T-helper 2 cell treated with Interferon-gamma antibody and Interleukin-4, amounts not matched to agents 5 μg/mL and 100 μg/mL, for 36 hours (primary cell): ENCODE measurements at regions not wholly inside any gene's neighbourhood (a gene's known extent, or its start where the extent isn't known, plus 50 kb on each side); places are given as distances from the start of the nearest gene placed in this dataset.
A peak's percentile ranks its signal among the peaks of the same experiment; 100 is the strongest.
"Not testable (repeated sequence)": the region's sequence is repeated elsewhere in the genome, so short reads cannot be mapped to it uniquely, and the experiment has no call there.

ENCODE experiments used
- DNase-seq: peaks from one replicate; pipeline ENCODE4 v3.0.0; 2021; ENCODE audit warnings: low spot score
- H3K27ac Mint-ChIP-seq: one replicate; pipeline ENCODE4 v1.8.0; 2021; ENCODE audit warnings: mild to moderate bottlenecking, mixed read lengths
- H3K27me3 Mint-ChIP-seq: one replicate; pipeline ENCODE4 v1.8.0; 2021; ENCODE audit warnings: low read depth, mixed read lengths
- H3K36me3 Mint-ChIP-seq: one replicate; pipeline ENCODE4 v1.8.0; 2021; ENCODE audit warnings: low read depth, mixed read lengths
- H3K4me1 Mint-ChIP-seq: one replicate; pipeline ENCODE4 v1.8.0; 2021; ENCODE audit warnings: low read depth, mixed read lengths
- H3K4me3 Mint-ChIP-seq: one replicate; pipeline ENCODE4 v1.8.0; 2022; ENCODE audit warnings: mild to moderate bottlenecking, moderate library complexity, mixed read lengths
- H3K9me3 Mint-ChIP-seq: one replicate; pipeline ENCODE4 v1.8.0; 2021; ENCODE audit warnings: mixed read lengths

DNA sequence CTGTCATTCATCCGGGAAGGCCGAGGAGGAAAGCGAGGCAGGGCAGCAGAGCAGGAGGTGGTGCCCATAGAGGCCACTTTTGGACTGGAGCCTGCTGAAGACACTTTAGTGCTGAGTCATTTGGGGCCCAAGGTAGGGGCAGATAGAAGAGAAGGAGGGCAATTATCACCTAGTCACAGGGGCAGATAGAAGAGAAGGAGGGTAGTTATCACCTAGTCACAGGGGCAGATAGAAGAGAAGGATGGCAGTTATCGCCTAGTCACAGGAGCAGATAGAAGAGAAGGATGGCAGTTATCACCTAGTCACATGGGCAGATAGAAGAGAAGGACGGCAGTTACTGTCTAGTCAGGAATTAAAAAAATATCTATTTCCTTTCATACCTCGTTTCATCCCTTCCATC is 1372.6 kb downstream of the FOXD4L5 start:
- not testable (repeated sequence) for H3K27me3 Mint-ChIP-seq, H3K4me1 Mint-ChIP-seq, H3K36me3 Mint-ChIP-seq, DNase-seq, H3K4me3 Mint-ChIP-seq, H3K27ac Mint-ChIP-seq
- peaks cover 30% of the 10 kb centered on the region for H3K9me3 Mint-ChIP-seq

DNA sequence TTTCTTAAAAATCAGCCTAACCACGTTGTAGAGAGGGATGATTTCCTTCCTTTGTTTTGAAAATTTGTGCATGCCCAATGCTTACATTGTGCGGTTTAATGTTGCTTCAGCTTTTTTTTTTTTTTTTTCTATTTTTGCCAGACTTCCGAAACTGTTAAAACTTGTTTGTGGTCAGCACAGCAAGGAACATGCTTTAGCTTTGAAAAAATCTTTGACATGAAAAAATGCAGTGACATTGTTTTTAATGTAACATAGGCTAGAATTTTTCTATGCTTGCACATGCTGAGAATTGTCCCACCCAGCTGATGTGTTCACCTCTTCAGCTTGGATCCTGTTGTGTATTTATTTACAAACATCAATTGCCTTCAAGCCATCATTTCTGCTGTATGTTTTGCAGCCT is 1375.9 kb downstream of the FOXD4L5 start:
- DNase-seq, H3K27ac Mint-ChIP-seq, H3K27me3 Mint-ChIP-seq, H3K4me3 Mint-ChIP-seq, H3K4me1 Mint-ChIP-seq, H3K36me3 Mint-ChIP-seq: not testable (repeated sequence)
- H3K9me3 Mint-ChIP-seq = peaks cover 26% of the 10 kb centered on the region

DNA sequence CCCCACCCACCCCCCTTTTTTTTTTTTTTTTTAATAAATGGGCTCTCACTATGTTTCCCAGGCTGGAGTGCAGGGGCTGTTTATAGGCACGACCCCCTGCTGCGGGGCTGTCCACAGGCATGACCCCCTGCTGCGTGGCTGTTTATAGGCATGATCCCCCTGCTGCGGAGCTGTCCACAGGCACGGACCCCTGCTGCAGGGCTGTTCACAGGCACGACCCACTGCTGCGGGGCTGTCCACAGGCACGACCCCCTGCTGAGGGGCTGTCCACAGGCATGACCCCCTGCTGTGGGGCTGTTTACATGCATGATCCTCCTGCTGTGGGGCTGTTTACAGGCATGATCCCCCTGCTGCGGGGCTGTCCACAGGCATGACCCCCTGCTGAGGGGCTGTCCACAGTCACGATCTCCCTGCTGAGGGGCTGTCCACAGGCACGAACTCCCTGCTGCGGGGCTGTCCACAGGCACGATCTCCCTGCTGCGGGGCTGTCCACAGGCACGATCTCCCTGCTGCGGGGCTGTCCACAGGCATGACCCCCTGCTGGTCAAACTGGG is 1385.3 kb downstream of the FOXD4L5 start:
- not testable (repeated sequence) for DNase-seq, H3K36me3 Mint-ChIP-seq, H3K27me3 Mint-ChIP-seq, H3K27ac Mint-ChIP-seq, H3K4me1 Mint-ChIP-seq, H3K4me3 Mint-ChIP-seq
- peaks cover 50% of the 10 kb centered on the region for H3K9me3 Mint-ChIP-seq

DNA sequence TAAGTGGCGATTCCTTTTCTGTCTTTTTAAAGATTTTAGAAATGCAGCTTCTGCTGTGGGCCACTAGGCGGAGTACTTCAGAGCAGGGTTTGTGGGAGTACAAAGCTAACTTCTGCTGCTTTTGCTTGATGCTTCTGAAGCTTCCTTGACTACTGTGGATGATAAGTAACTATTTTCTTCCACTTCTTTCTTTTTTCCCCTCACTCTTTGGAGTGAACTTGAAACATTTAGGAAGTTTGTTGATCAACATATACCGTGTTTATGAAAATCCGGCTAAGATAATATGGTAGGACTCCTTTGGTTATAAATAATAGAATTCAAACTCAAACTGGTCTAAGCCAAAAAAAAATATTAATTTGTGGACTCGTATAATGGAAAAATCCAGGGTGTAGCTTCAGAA is 1403.6 kb downstream of the FOXD4L5 start:
- not testable (repeated sequence) for H3K27me3 Mint-ChIP-seq, H3K27ac Mint-ChIP-seq, H3K4me3 Mint-ChIP-seq

DNA sequence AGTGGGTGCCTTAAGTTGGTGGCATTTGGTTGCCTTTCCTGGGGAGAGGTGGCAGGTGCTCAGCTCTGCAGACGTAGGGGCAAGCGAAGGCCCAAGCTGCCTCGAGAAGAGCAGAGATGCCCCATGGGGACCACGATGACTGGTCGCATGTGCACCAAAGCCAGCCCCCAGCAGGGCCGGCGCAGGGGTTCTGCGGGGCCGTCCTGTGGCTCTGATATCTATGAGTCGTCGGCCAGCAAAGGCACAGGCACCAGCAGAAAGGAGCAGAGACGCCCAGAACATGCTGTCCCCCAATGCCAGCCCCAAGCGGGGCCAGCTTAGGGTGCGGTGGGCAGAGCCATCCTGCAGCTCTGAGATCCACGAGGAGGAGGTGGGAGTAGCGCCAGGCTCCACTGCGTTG is 1408.6 kb downstream of the FOXD4L5 start:
- not testable (repeated sequence) for H3K4me3 Mint-ChIP-seq, H3K27me3 Mint-ChIP-seq, H3K27ac Mint-ChIP-seq, H3K36me3 Mint-ChIP-seq, H3K4me1 Mint-ChIP-seq, DNase-seq
- H3K9me3 Mint-ChIP-seq = peaks cover 20% of the 10 kb centered on the region

More for the DNA sequence above, 1403.6 kb downstream of the FOXD4L5 start:
- H3K36me3 Mint-ChIP-seq, DNase-seq, H3K4me1 Mint-ChIP-seq: not testable (repeated sequence)
- H3K9me3 Mint-ChIP-seq = peaks cover 20% of the 10 kb centered on the region

DNA sequence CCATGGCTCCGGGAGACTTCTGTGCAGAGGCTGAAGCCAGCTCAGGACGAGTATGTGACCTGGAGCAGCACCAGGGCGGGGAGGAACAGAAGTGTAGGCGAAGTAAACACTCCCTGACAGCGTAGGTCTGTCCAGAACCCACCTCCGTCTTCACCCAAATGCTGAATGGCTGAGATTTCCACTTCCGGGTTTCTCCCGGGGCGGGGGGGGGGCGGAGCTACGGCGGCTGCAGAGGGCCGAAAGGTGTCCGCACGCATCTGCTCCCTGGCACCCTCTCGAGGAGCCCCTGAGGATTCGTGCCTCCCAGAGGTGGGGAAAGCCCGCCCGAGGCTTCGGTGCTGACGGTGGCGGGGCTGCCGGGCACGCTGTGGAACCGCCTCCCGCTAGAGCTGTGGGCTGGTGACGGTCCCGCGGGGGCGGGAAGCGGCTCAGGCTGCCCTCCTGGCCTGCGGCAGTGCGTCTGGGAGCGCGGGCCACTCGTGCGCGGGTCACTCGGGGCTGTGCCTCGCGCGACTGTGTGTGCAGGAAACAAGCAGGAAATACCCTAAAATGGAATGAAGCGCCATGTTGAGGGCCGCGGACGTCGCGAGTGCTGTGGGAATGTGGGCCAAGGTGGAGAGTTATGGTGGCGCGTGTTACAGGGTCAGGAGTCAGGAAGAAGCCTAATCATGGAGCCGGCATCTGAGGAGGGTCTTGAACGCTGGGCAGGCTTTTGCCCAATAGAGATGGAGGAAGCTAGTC is 1425.4 kb downstream of the FOXD4L5 start:
- Mint-ChIP-seq H3K27me3 (no peaks in the 10 kb centered on the region), H3K4me3 (peak overlapping the region; percentile 52), H3K27ac (no peak overlapping the region), H3K4me1 (no peaks in the 10 kb centered on the region), H3K9me3 (peaks cover 30% of the 10 kb centered on the region), H3K36me3 (no peaks in the 10 kb centered on the region)
- no peak for DNase-seq

DNA sequence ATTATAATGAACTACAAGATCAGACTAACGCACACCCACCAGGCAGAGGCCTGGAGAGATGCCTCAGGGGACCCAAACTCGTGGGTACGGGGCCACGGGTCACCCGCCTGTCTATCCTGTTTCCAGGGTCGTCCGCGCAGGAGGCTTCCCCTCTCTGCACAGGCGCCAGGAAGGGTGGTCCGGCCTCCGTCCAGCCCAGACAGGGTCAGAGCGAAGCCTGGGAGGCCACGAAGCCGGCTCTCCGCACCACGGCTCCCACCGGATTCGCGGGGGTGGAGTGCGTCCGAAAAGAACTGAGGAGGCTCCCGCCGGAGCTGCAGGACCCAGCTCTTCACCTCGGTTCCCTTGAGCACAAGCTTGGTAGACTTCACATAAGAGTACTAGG is 1425.9 kb downstream of the FOXD4L5 start:
- not testable (repeated sequence) for DNase-seq

DNA sequence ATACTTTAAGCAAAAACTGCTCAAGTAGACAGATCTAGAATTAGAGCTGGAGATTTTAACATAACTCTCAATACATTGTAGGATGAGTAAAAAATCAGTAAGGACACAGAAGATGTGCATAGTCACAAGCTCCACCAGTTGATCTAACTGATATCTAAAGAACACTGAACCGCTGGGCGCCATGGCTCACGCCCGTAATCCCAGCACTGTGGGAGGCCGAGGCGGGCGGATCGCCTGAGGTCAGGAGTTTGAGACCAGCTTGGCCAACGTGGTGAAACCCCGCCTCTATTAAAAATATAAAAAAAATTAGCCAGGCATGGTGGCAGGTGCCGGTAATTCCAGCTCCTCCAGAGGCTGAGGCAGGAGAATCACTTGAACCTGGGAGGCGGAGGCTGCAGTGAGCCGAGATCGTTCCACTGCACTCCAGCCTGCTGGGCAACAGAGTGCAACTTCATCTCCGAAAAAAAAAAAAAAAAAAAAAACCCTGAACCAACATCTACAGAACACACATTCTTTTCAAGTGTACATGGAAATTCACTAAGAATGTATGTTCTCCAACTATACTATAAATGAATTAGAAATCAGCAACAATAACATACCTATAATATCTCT is 1431.8 kb downstream of the FOXD4L5 start:
- DNase-seq, H3K36me3 Mint-ChIP-seq, H3K27ac Mint-ChIP-seq, H3K4me1 Mint-ChIP-seq, H3K27me3 Mint-ChIP-seq, H3K4me3 Mint-ChIP-seq: not testable (repeated sequence)
- H3K9me3 Mint-ChIP-seq = peaks cover 34% of the 10 kb centered on the region

More for the DNA sequence above, 1425.9 kb downstream of the FOXD4L5 start:
- H3K27ac Mint-ChIP-seq, H3K27me3 Mint-ChIP-seq, H3K36me3 Mint-ChIP-seq, H3K4me1 Mint-ChIP-seq: not testable (repeated sequence)
- Mint-ChIP-seq H3K4me3 (peak overlapping the region; percentile 36), H3K9me3 (peaks cover 36% of the 10 kb centered on the region)

DNA sequence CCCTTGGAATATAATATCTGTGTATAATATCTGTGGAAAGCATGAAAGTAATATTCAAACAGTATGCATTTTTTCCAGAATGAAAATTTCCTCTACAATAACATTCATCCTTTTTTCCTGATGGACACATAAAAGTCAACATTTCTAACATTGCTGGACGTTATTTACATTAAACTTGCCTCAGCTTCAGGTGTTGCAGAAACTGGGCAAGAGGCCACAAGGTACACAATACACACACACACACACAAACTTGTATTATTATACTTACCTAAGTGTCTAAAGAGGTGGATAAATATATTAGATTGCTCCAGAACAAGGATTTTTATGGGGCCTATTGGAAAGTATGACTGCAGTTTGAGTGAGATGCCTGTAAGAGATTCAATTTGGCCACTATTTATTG is 1460.2 kb downstream of the FOXD4L5 start:
- peaks cover 26% of the 10 kb centered on the region for H3K9me3 Mint-ChIP-seq
- not testable (repeated sequence) for H3K27ac Mint-ChIP-seq, H3K27me3 Mint-ChIP-seq, H3K4me3 Mint-ChIP-seq, H3K36me3 Mint-ChIP-seq, H3K4me1 Mint-ChIP-seq, DNase-seq

DNA sequence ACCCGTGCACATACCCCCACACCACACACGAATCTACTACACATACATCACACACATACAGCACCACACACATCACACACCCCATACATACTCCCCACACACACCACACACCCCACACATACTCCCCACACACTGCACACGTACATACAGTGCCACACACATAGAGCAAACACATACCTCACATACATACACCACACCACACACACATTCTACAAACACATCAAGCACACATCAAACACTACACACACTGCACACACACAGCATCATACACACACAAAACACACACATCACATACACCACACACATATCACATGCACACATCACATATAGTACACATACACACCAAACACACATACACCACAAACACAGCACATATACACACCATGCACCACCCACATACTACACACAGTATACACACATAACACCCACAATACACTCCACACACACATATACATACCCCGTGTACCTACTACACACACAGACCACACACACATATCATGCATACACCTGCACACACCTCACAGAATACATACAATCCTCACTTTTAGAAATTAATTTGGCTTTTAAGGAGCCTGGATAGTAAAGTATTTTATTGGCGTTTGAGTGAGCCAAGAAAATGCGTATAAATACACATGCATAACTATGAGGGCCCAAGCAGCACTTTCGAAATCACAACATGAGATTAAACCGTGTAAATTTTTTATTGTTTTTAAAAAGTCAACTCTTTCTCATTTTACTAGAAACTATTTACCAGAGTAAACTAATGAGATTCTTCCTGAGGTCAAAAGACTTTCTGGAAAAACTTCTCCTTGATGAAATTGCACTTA is 1461.4 kb downstream of the FOXD4L5 start:
- H3K27me3 Mint-ChIP-seq, DNase-seq, H3K27ac Mint-ChIP-seq, H3K4me1 Mint-ChIP-seq, H3K36me3 Mint-ChIP-seq, H3K4me3 Mint-ChIP-seq: not testable (repeated sequence)
- peaks cover 20% of the 10 kb centered on the region for H3K9me3 Mint-ChIP-seq

DNA sequence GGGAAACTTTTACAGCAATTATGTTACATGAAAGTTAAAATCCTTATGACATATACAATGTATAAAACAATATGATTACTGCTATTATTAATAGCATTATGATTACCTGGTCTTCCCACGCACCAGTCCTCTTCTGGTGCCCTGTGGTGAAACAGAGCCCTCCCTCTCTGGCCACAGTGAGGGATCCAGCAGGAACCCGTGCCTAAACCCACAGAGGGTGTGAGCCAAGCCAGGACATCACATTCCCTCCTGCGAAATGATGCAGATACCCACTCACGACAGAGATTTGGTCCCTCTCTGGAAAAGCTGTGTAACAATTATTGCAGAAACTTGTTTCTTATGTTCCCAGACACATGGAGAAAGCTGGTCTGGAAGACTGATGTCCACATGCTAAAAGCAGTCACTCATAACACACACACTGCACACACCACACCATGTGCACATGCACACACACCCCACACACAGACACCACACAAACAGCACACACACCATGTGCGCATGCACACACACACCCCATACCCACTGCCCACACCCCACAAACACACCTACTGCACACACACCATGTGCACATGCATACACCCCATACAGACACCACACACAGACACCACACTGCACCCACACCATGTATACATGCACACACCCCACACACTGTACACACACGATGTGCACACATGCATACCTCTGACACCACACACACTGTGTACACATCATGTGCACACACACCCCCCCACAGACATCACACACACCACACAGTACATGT is 1462.2 kb downstream of the FOXD4L5 start:
- not testable (repeated sequence) for DNase-seq, H3K27me3 Mint-ChIP-seq, H3K36me3 Mint-ChIP-seq, H3K4me1 Mint-ChIP-seq, H3K4me3 Mint-ChIP-seq, H3K27ac Mint-ChIP-seq
- H3K9me3 Mint-ChIP-seq = peaks cover 18% of the 10 kb centered on the region

DNA sequence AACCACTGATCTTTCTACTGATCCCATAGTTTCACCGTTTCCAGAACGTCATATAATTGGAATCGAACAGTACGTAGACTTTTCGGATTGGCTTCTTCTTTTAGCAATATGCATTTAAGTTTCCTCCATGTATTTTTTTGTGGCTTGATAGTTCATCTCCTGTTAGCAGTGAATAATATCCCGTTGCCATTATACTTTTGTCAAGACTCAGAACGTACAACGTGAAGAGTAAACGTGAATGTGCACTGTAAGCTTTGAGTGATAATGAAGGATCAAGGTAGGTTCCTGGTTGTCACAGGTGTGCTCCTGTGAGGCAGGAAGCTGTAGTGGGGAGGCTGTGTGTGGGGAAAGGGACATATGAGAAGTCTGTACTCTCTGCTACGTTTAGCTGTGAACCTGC is 1463.7 kb downstream of the FOXD4L5 start:
- Mint-ChIP-seq H3K9me3 (peaks cover 18% of the 10 kb centered on the region), H3K4me1 (peaks cover 13% of the 10 kb centered on the region), H3K27me3 (peaks cover 16% of the 10 kb centered on the region)
- not testable (repeated sequence) for H3K27ac Mint-ChIP-seq, H3K36me3 Mint-ChIP-seq, DNase-seq, H3K4me3 Mint-ChIP-seq

DNA sequence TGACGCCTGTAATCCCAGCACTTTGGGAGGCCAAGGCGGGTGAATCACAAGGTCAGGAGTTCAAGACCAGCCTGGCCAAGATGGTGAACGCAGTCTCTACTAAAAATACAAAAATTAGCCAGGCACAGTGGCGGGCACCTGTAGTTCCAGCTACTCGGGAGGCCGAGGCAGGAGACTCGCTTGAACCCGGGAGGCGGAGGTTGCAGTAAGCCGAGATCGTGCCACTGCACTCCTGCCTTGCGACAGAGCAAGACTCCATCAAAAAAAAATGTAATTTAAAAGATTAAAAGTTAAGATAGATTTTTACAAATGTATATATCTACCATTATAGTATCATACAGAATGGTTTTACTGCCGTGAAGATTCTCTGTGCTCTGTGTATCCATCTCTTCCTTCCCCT is 1464.1 kb downstream of the FOXD4L5 start:
- not testable (repeated sequence) for H3K36me3 Mint-ChIP-seq, H3K4me3 Mint-ChIP-seq, H3K27ac Mint-ChIP-seq, DNase-seq
- Mint-ChIP-seq H3K9me3 (peaks cover 21% of the 10 kb centered on the region), H3K4me1 (peaks cover 13% of the 10 kb centered on the region), H3K27me3 (peaks cover 16% of the 10 kb centered on the region)
